KMS-11 (cell line): ENCODE measurements at regions not wholly inside any gene's neighbourhood (a gene's known extent, or its start where the extent isn't known, plus 50 kb on each side); places are given as distances from the start of the nearest gene placed in this dataset.

Experiments used
- H2AFZ ChIP-seq: fragments of 200-600 bp; sonication (generic); 2 replicates; pipeline ENCODE4 v1.6.1; 2016; ENCODE audit warnings: antibody characterized with exemption, mixed run types, low read depth
- H3K27ac ChIP-seq: fragments of 200-600 bp; sonication (generic); 2 replicates; pipeline ENCODE4 v1.6.1; 2016; ENCODE audit warnings: mild to moderate bottlenecking, mixed run types
- H3K27me3 ChIP-seq: fragments of 200-600 bp; sonication (generic); 2 replicates; pipeline ENCODE4 v1.6.1; 2017; ENCODE audit warnings: mild to moderate bottlenecking, low read depth, mixed run types, moderate library complexity; ENCODE audit not compliant: insufficient read depth
- H3K36me3 ChIP-seq: fragments of 200-600 bp; sonication (generic); 2 replicates; pipeline ENCODE4 v1.6.1; 2017; ENCODE audit warnings: mild to moderate bottlenecking, mixed run types; ENCODE audit not compliant: insufficient read depth
- H3K4me1 ChIP-seq: fragments of 200-600 bp; sonication (generic); 2 replicates; pipeline ENCODE4 v1.6.1; 2016; ENCODE audit warnings: mild to moderate bottlenecking, low read depth, mixed run types; ENCODE audit not compliant: poor library complexity, severe bottlenecking
- H3K4me2 ChIP-seq: fragments of 200-600 bp; sonication (generic); 2 replicates; pipeline ENCODE4 v1.7.0; 2016; ENCODE audit warnings: mild to moderate bottlenecking, mixed run types
- H3K4me3 ChIP-seq: fragments of 200-600 bp; sonication (generic); IDR thresholded peaks from 2 replicates; pipeline ENCODE4 v1.6.1; 2017; ENCODE audit warnings: low read depth, low read length, mixed read lengths; ENCODE audit not compliant: insufficient read depth
- H3K79me2 ChIP-seq: fragments of 200-600 bp; sonication (generic); 2 replicates; pipeline ENCODE4 v1.6.1; 2016; ENCODE audit warnings: low read depth, mixed run types; ENCODE audit not compliant: insufficient read depth
- H3K9ac ChIP-seq: fragments of 200-600 bp; sonication (generic); 2 replicates; pipeline ENCODE4 v1.6.1; 2016; ENCODE audit warnings: mild to moderate bottlenecking, mixed run types
- H4K20me1 ChIP-seq: fragments of 200-600 bp; sonication (generic); 2 replicates; pipeline ENCODE4 v1.6.1; 2016; ENCODE audit warnings: mild to moderate bottlenecking, mixed run types; ENCODE audit not compliant: insufficient read depth
- TF ChIP-seq, protein P1 (sequence below): fragments of 200-600 bp; sonication (generic); conservative IDR thresholded peaks from 2 replicates; pipeline ENCODE4 v1.6.1; 2017; ENCODE audit warnings: low read depth, mild to moderate bottlenecking, antibody characterized with exemption, low read length, moderate library complexity, mixed read lengths

DNA sequence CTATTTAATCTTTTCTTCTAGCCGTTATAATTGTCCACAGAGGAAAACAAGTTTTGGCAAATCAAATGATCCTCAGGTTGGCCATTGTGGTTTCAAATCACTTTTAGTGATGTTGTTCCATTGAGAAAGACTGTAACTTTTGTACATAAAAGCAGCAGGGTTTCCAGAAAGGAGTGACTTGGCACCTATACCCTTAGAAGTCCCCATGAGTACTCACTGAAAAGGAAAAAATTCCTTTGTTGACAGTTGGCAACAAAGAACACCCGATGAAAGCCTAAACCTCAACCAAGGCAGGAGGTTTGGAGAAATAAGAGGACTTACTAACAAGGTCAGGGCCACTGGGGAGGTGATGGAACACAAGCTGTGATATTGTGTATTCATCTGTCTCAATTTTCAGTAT is 474.4 kb downstream of the RAPGEF2 start:
- H3K79me2 ChIP-seq = no peaks in the 10 kb centered on the region
- H3K27ac ChIP-seq = no peak overlapping the region
- H3K4me3 ChIP-seq = no peak overlapping the region
- H3K4me1 ChIP-seq = no peaks in the 10 kb centered on the region
- no peak overlapping the region for H2AFZ ChIP-seq
- no peak overlapping the region for H3K4me2 ChIP-seq
- TF ChIP-seq, protein P1, sequence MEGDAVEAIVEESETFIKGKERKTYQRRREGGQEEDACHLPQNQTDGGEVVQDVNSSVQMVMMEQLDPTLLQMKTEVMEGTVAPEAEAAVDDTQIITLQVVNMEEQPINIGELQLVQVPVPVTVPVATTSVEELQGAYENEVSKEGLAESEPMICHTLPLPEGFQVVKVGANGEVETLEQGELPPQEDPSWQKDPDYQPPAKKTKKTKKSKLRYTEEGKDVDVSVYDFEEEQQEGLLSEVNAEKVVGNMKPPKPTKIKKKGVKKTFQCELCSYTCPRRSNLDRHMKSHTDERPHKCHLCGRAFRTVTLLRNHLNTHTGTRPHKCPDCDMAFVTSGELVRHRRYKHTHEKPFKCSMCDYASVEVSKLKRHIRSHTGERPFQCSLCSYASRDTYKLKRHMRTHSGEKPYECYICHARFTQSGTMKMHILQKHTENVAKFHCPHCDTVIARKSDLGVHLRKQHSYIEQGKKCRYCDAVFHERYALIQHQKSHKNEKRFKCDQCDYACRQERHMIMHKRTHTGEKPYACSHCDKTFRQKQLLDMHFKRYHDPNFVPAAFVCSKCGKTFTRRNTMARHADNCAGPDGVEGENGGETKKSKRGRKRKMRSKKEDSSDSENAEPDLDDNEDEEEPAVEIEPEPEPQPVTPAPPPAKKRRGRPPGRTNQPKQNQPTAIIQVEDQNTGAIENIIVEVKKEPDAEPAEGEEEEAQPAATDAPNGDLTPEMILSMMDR = no peak
- H3K27me3 ChIP-seq = no peaks in the 10 kb centered on the region
- no peaks in the 10 kb centered on the region for H3K36me3 ChIP-seq
- no peak overlapping the region for H3K9ac ChIP-seq
- H4K20me1 ChIP-seq = no peaks in the 10 kb centered on the region

DNA sequence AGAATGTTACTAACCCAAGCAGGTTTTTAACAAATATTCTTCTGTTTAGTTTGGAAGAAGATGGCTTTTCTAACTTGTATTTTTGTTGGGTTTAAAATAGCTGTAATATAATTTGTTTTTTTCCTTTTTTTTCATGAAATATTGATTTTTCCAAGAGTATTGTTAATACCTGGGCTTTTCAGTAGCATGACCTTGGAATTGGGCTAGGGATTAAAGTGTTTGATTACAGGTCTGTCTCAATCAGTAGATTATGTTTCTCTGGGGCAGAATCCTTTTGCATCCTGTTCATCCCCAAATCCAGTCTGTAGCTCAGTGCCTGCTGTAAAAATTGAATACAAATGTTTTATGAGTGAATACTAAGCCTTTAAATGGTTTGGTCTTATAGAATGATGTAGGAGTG is 479.8 kb downstream of the RAPGEF2 start:
- no peaks in the 10 kb centered on the region for H3K36me3 ChIP-seq
- H3K4me1 ChIP-seq = no peaks in the 10 kb centered on the region
- no peak overlapping the region for H3K9ac ChIP-seq
- H3K4me2 ChIP-seq = no peak overlapping the region
- no peaks in the 10 kb centered on the region for H4K20me1 ChIP-seq
- no peak overlapping the region for H3K27ac ChIP-seq
- TF ChIP-seq, protein P1 = no peak
- no peak overlapping the region for H2AFZ ChIP-seq
- H3K4me3 ChIP-seq = no peak overlapping the region
- H3K27me3 ChIP-seq = no peaks in the 10 kb centered on the region
- H3K79me2 ChIP-seq = no peaks in the 10 kb centered on the region

DNA sequence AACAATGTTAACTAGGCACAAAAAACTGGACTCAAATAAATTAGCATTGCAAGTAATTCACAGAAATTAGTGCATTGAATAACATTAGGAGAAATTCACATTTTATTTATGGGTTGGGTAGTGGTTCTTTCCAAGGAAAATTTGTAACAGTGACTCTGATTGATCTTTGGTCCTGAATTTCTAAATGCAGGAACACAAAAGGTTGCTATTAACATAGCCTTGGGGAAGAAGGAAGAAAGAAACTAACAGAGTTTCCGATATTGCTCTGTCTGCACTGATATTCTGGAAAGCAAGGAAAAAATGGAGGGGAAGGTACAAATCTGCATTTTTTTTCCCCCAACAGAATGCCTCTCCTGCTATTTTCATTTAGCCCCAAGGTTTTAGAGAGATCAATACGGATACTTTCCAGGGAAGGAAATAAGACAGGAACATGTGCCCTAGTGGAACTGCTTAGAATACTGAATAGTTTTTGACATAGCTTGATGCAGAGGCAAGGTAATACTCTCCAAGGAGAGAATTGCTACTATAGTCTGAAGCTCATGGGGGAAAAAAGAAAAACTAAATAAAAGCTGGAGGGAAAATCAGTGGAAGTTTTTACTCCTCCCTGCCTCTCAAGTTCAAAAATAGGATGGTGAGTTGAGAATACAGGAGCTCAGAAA is 490.1 kb downstream of the RAPGEF2 start:
- no peaks in the 10 kb centered on the region for H4K20me1 ChIP-seq
- H3K4me1 ChIP-seq = no peaks in the 10 kb centered on the region
- H3K4me3 ChIP-seq = no peak overlapping the region
- H2AFZ ChIP-seq = no peak overlapping the region
- H3K36me3 ChIP-seq = no peaks in the 10 kb centered on the region
- H3K9ac ChIP-seq = no peak overlapping the region
- H3K27ac ChIP-seq = no peak overlapping the region
- H3K4me2 ChIP-seq = no peak overlapping the region
- TF ChIP-seq, protein P1 = no peak
- H3K27me3 ChIP-seq = no peaks in the 10 kb centered on the region
- H3K79me2 ChIP-seq = no peaks in the 10 kb centered on the region

DNA sequence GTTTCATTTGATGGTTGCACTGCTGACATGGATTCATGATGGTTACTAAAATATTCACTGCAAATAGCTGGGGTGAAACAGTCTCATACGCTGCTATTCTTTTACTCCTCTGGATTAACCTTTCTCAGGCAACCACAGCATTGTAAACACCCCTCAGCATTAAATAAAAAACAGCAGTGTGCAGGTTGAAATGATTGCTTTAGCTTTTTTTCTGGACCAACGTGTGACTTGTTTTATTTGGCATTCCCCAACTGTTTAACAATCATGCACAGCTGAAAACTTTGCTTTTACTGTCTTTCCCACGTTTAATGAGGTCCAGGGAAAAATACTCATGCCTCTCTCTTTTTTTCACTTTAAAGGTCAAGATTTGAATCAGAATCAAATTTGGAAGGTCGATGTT is 490.8 kb downstream of the RAPGEF2 start:
- H3K27me3 ChIP-seq = no peaks in the 10 kb centered on the region
- no peaks in the 10 kb centered on the region for H3K4me1 ChIP-seq
- H3K27ac ChIP-seq = no peak overlapping the region
- H3K36me3 ChIP-seq = no peaks in the 10 kb centered on the region
- no peak overlapping the region for H3K4me2 ChIP-seq
- no peak overlapping the region for H2AFZ ChIP-seq
- no peak overlapping the region for H3K9ac ChIP-seq
- H3K4me3 ChIP-seq = no peak overlapping the region
- H3K79me2 ChIP-seq = no peaks in the 10 kb centered on the region
- H4K20me1 ChIP-seq = no peaks in the 10 kb centered on the region
- TF ChIP-seq, protein P1 = no peak
